WTC11 (cell line): ENCODE measurements at regions not wholly inside any gene's neighbourhood (a gene's known extent, or its start where the extent isn't known, plus 50 kb on each side); places are given as distances from the start of the nearest gene placed in this dataset.

Experiments
- ATAC-seq: fragments of 200-7000 bp; cut with Tn5 transposase; 2 replicates; pipeline ENCODE4 v1.10.0; 2021; ENCODE audit warnings: mild to moderate bottlenecking, moderate library complexity
- CTCF ChIA-PET: fragments of 300-600 bp; sonication (Branson Sonifier 250); formaldehyde crosslinking; loops from one replicate; lab custom pipeline; 2021; ENCODE audit warnings: antibody characterized with exemption; lab: Charles Lee
- POLR2A ChIA-PET: fragments of 350-600 bp; sonication (Branson Sonifier 250); formaldehyde crosslinking; loops from one replicate; lab custom pipeline; 2021; ENCODE audit warnings: antibody characterized with exemption; lab: Charles Lee
- DNase-seq: peaks from one replicate; pipeline ENCODE4 v3.0.0; 2021; ENCODE audit warnings: low spot score
- H3K27ac Mint-ChIP-seq: 2 replicates; pipeline ENCODE4 v1.8.0; 2021; ENCODE audit warnings: mixed read lengths
- H3K27me3 Mint-ChIP-seq: 2 replicates; pipeline ENCODE4 v1.8.0; 2021; ENCODE audit warnings: low read depth, mild to moderate bottlenecking, moderate library complexity, mixed read lengths
- H3K36me3 Mint-ChIP-seq: 2 replicates; pipeline ENCODE4 v1.8.0; 2021; ENCODE audit warnings: mixed read lengths
- H3K4me1 Mint-ChIP-seq: 2 replicates; pipeline ENCODE4 v1.8.0; 2022; ENCODE audit warnings: mixed read lengths
- H3K4me3 Mint-ChIP-seq: 2 replicates; pipeline ENCODE4 v1.8.0; 2021; ENCODE audit warnings: mild to moderate bottlenecking, moderate library complexity, mixed read lengths
- H3K9me3 Mint-ChIP-seq: 2 replicates; pipeline ENCODE4 v1.8.0; 2021; ENCODE audit warnings: mixed read lengths
- EMX1 ChIP-seq: fragments of 250-450 bp; sonication (Bioruptor Pico); IDR thresholded peaks from 2 replicates; pipeline ENCODE4 v1.8.0; 2021; ENCODE audit warnings: mild to moderate bottlenecking
- FOXK1 ChIP-seq: sonication (generic); formaldehyde crosslinking; IDR thresholded peaks from 2 replicates; pipeline ENCODE4 v1.8.0; 2022; ENCODE audit warnings: mild to moderate bottlenecking, moderate library complexity, missing genetic modification reagents
- FOXP1 ChIP-seq: sonication (generic); formaldehyde crosslinking; IDR thresholded peaks from 2 replicates; pipeline ENCODE4 v1.8.0; 2022; ENCODE audit warnings: missing genetic modification reagents, mild to moderate bottlenecking, moderate library complexity, borderline replicate concordance
- GRHL2 ChIP-seq: fragments of 250-450 bp; sonication (Bioruptor Pico); IDR thresholded peaks from 2 replicates; pipeline ENCODE4 v1.8.0; 2022; ENCODE audit warnings: mild to moderate bottlenecking, moderate library complexity; ENCODE audit not compliant: insufficient replicate concordance, severe bottlenecking
- JUN ChIP-seq: sonication (generic); formaldehyde crosslinking; IDR thresholded peaks from 2 replicates; pipeline ENCODE4 v1.8.0; 2023; ENCODE audit warnings: mild to moderate bottlenecking, missing genetic modification reagents
- NFATC4 ChIP-seq: fragments of 250-450 bp; sonication (Bioruptor Pico); IDR thresholded peaks from 2 replicates; pipeline ENCODE4 v1.9.0; 2021; ENCODE audit warnings: mild to moderate bottlenecking
- NFYB ChIP-seq: sonication (generic); formaldehyde crosslinking; conservative IDR thresholded peaks from 2 replicates; pipeline ENCODE4 v1.8.0; 2022; ENCODE audit warnings: low read depth, missing genetic modification reagents
- NR1H2 ChIP-seq: sonication (generic); formaldehyde crosslinking; IDR thresholded peaks from 2 replicates; pipeline ENCODE4 v1.9.0; 2021; ENCODE audit warnings: mild to moderate bottlenecking, moderate library complexity, missing genetic modification reagents
- RELA ChIP-seq: sonication (generic); formaldehyde crosslinking; IDR thresholded peaks from 2 replicates; pipeline ENCODE4 v1.8.1; 2022; ENCODE audit warnings: missing genetic modification reagents, mild to moderate bottlenecking, borderline replicate concordance
- SMAD4 ChIP-seq: sonication (generic); formaldehyde crosslinking; IDR thresholded peaks from 2 replicates; pipeline ENCODE4 v1.8.0; 2022; ENCODE audit warnings: mild to moderate bottlenecking, missing genetic modification reagents
- SP1 ChIP-seq: sonication (generic); formaldehyde crosslinking; conservative IDR thresholded peaks from 2 replicates; pipeline ENCODE4 v1.8.1; 2022; ENCODE audit warnings: missing genetic modification reagents
- TCF7 ChIP-seq: sonication (generic); formaldehyde crosslinking; IDR thresholded peaks from 2 replicates; pipeline ENCODE4 v1.8.0; 2022; ENCODE audit warnings: mild to moderate bottlenecking, low read depth, missing genetic modification reagents, moderate library complexity
- ZNF317 ChIP-seq: sonication (generic); formaldehyde crosslinking; IDR thresholded peaks from 2 replicates; pipeline ENCODE4 v1.8.1; 2023; ENCODE audit warnings: low read depth, mild to moderate bottlenecking, moderate library complexity, missing genetic modification reagents, borderline replicate concordance
- ZNF423 ChIP-seq: fragments of 250-450 bp; sonication (Bioruptor Pico); IDR thresholded peaks from 2 replicates; pipeline ENCODE4 v2.1.2; 2022; ENCODE audit warnings: mild to moderate bottlenecking, moderate library complexity
- ZNF671 ChIP-seq: fragments of 250-450 bp; sonication (Bioruptor Pico); IDR thresholded peaks from 2 replicates; pipeline ENCODE4 v1.8.0; 2021; ENCODE audit warnings: mild to moderate bottlenecking
- TF ChIP-seq, protein P1 (sequence below): fragments of 250-450 bp; sonication (Bioruptor Pico); IDR thresholded peaks from 2 replicates; pipeline ENCODE4 v2.1.2; 2022; ENCODE audit warnings: mild to moderate bottlenecking, moderate library complexity
- TF ChIP-seq, protein P2 (sequence below): sonication (generic); formaldehyde crosslinking; IDR thresholded peaks from 2 replicates; pipeline ENCODE4 v1.8.1; 2023; ENCODE audit warnings: mild to moderate bottlenecking, missing genetic modification reagents, moderate library complexity
- TF ChIP-seq, protein P3 (sequence below): sonication (generic); formaldehyde crosslinking; IDR thresholded peaks from 2 replicates; pipeline ENCODE4 v1.8.1; 2022; ENCODE audit warnings: low read depth, missing genetic modification reagents, borderline replicate concordance
- TF ChIP-seq, protein P4 (sequence below): sonication (generic); formaldehyde crosslinking; IDR thresholded peaks from 2 replicates; pipeline ENCODE4 v1.8.1; 2023; ENCODE audit warnings: mild to moderate bottlenecking, missing genetic modification reagents, borderline replicate concordance
- TF ChIP-seq, protein P5 (sequence below): sonication (generic); formaldehyde crosslinking; IDR thresholded peaks from 2 replicates; pipeline ENCODE4 v1.8.1; 2023; ENCODE audit warnings: mild to moderate bottlenecking, moderate library complexity, missing genetic modification reagents
- TF ChIP-seq, protein P6 (sequence below): sonication (generic); formaldehyde crosslinking; IDR thresholded peaks from 2 replicates; pipeline ENCODE4 v1.8.1; 2023; ENCODE audit warnings: mild to moderate bottlenecking, missing genetic modification reagents

DNA sequence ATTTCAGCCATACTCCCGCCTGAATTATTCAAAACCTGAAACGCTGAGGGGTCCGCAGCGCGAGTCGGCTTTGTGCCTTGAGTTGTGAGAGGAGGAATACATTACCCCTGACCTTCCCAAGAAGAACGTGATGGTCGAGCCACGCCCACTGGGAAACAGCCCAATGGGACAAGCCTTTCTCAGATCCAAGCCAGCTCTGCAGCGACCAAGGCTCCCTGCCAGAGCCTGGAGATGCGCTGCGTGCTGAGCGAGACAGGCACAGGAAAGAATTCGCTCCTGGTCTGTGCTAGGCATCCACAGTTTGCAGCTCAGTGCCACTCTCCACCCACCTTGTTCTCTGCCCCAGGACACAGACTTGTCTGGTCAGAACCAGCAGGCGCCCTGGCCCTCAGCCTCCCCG, 74.1 kb upstream of the GLI2 start:
- Mint-ChIP-seq H3K27me3 (peaks cover 74% of the 10 kb centered on the region), H3K27ac (no peak overlapping the region), H3K4me3 (peak overlapping the region; percentile 32; the same call in 1 of the 2 replicates), H3K9me3 (peaks cover 30% of the 10 kb centered on the region), H3K4me1 (peaks cover 10% of the 10 kb centered on the region), H3K36me3 (peaks cover 22% of the 10 kb centered on the region)
- TF ChIP-seq, protein P1, sequence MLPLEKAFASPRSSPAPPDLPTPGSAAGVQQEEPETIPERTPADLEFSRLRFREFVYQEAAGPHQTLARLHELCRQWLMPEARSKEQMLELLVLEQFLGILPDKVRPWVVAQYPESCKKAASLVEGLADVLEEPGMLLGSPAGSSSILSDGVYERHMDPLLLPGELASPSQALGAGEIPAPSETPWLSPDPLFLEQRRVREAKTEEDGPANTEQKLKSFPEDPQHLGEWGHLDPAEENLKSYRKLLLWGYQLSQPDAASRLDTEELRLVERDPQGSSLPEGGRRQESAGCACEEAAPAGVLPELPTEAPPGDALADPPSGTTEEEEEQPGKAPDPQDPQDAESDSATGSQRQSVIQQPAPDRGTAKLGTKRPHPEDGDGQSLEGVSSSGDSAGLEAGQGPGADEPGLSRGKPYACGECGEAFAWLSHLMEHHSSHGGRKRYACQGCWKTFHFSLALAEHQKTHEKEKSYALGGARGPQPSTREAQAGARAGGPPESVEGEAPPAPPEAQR, result no peak
- peak; percentile 37; the same call in 1 of the 2 replicates for TF ChIP-seq SP1 (CRISPR knock-in tag)
- ChIA-PET CTCF (interaction anchor here (0.6 to 2.3 kb wide), 12 partner anchors 8 to 434 kb away, joined by 3 to 16 read pairs (median 4); no protein-coding TSS in a partner anchor), POLR2A (no interaction called here)
- peak; percentile 97 for ATAC-seq
- peak; percentile 82 for DNase-seq

DNA sequence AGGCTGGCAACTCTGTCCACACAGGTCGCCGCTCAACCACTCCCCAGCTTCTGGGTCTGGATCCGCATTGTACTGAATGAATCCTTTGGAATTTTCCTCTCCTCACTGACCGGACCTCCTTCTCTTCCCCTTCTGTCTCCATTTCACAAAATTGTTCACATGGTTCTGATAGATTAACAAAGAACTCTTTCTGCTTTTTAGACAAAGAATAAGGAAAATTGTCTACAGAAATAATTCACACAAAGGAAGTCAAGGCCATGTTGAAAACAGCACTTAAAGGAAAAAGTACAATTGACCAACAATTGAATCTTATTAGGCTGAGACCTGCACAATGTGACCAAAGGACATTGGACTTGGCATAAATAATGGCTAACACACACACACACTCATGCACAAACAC, 73.6 kb upstream of the GLI2 start:
- Mint-ChIP-seq H3K4me3 (no peak overlapping the region), H3K4me1 (peaks cover 10% of the 10 kb centered on the region), H3K27ac (no peak overlapping the region), H3K9me3 (peaks cover 35% of the 10 kb centered on the region), H3K27me3 (peaks cover 77% of the 10 kb centered on the region), H3K36me3 (peaks cover 25% of the 10 kb centered on the region)
- ChIA-PET POLR2A (no interaction called here), CTCF (interaction anchor here (0.9 to 2.3 kb wide), 8 partner anchors 8 to 413 kb away, joined by 3 to 16 read pairs (median 4); no protein-coding TSS in a partner anchor)
- ATAC-seq (no peak), DNase-seq (no peak)
- TF ChIP-seq, protein P2, sequence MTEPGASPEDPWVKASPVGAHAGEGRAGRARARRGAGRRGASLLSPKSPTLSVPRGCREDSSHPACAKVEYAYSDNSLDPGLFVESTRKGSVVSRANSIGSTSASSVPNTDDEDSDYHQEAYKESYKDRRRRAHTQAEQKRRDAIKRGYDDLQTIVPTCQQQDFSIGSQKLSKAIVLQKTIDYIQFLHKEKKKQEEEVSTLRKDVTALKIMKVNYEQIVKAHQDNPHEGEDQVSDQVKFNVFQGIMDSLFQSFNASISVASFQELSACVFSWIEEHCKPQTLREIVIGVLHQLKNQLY, result no peak

DNA sequence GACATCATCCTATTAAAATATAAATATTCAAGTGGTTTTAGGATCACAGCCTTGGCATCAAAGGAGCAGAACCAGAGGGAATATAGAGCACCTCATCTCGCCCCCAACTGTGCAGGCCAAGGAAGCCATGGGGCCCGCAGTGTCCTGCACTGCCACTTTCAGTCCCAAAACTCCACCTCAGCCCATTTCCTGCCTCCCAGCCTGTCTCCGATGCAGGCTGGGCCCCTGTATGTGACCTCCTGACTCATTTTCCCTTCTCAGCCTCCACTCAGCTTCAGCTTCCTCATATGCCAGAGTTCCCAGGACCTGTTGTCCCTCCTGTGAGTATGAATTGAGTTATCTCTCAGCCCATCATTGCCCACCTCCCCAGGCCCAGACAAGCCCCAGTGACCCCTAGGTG, 72.9 kb upstream of the GLI2 start:
- CTCF ChIA-PET, result no interaction called here
- no peak overlapping the region for H3K4me3 Mint-ChIP-seq

More for the DNA sequence above, 72.9 kb upstream of the GLI2 start:
- Mint-ChIP-seq H3K9me3 (peaks cover 39% of the 10 kb centered on the region), H3K4me1 (peaks cover 10% of the 10 kb centered on the region), H3K27me3 (peaks cover 79% of the 10 kb centered on the region), H3K36me3 (peaks cover 25% of the 10 kb centered on the region), H3K27ac (no peak overlapping the region)
- no peak for TF ChIP-seq NFYB (CRISPR knock-in tag)
- no peak for TF ChIP-seq TCF7 (CRISPR knock-in tag)
- TF ChIP-seq, protein P3, sequence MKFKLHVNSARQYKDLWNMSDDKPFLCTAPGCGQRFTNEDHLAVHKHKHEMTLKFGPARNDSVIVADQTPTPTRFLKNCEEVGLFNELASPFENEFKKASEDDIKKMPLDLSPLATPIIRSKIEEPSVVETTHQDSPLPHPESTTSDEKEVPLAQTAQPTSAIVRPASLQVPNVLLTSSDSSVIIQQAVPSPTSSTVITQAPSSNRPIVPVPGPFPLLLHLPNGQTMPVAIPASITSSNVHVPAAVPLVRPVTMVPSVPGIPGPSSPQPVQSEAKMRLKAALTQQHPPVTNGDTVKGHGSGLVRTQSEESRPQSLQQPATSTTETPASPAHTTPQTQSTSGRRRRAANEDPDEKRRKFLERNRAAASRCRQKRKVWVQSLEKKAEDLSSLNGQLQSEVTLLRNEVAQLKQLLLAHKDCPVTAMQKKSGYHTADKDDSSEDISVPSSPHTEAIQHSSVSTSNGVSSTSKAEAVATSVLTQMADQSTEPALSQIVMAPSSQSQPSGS (CRISPR knock-in tag), result no peak
- TF ChIP-seq, protein P4, sequence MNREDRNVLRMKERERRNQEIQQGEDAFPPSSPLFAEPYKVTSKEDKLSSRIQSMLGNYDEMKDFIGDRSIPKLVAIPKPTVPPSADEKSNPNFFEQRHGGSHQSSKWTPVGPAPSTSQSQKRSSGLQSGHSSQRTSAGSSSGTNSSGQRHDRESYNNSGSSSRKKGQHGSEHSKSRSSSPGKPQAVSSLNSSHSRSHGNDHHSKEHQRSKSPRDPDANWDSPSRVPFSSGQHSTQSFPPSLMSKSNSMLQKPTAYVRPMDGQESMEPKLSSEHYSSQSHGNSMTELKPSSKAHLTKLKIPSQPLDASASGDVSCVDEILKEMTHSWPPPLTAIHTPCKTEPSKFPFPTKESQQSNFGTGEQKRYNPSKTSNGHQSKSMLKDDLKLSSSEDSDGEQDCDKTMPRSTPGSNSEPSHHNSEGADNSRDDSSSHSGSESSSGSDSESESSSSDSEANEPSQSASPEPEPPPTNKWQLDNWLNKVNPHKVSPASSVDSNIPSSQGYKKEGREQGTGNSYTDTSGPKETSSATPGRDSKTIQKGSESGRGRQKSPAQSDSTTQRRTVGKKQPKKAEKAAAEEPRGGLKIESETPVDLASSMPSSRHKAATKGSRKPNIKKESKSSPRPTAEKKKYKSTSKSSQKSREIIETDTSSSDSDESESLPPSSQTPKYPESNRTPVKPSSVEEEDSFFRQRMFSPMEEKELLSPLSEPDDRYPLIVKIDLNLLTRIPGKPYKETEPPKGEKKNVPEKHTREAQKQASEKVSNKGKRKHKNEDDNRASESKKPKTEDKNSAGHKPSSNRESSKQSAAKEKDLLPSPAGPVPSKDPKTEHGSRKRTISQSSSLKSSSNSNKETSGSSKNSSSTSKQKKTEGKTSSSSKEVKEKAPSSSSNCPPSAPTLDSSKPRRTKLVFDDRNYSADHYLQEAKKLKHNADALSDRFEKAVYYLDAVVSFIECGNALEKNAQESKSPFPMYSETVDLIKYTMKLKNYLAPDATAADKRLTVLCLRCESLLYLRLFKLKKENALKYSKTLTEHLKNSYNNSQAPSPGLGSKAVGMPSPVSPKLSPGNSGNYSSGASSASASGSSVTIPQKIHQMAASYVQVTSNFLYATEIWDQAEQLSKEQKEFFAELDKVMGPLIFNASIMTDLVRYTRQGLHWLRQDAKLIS (CRISPR knock-in tag), result no peak
- no peak for TF ChIP-seq SP1 (CRISPR knock-in tag)
- no peak for TF ChIP-seq JUN
- no peak for TF ChIP-seq FOXP1
- TF ChIP-seq GRHL2 (CRISPR knock-in tag), result no peak
- TF ChIP-seq NR1H2 (CRISPR knock-in tag), result no peak
- no peak for TF ChIP-seq ZNF317 (CRISPR knock-in tag)
- TF ChIP-seq, protein P5, sequence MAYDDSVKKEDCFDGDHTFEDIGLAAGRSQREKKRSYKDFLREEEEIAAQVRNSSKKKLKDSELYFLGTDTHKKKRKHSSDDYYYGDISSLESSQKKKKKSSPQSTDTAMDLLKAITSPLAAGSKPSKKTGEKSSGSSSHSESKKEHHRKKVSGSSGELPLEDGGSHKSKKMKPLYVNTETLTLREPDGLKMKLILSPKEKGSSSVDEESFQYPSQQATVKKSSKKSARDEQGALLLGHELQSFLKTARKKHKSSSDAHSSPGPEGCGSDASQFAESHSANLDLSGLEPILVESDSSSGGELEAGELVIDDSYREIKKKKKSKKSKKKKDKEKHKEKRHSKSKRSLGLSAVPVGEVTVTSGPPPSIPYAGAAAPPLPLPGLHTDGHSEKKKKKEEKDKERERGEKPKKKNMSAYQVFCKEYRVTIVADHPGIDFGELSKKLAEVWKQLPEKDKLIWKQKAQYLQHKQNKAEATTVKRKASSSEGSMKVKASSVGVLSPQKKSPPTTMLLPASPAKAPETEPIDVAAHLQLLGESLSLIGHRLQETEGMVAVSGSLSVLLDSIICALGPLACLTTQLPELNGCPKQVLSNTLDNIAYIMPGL, result no peak
- no peak for TF ChIP-seq SMAD4 (CRISPR knock-in tag)
- no peak for TF ChIP-seq ZNF671
- no peak for TF ChIP-seq ZNF423 (CRISPR knock-in tag)
- no peak for TF ChIP-seq NFATC4 (CRISPR knock-in tag)
- TF ChIP-seq RELA (CRISPR knock-in tag), result no peak
- no peak for TF ChIP-seq FOXK1 (CRISPR knock-in tag)
- TF ChIP-seq, protein P2, result no peak
- TF ChIP-seq EMX1, result no peak
- TF ChIP-seq, protein P6, sequence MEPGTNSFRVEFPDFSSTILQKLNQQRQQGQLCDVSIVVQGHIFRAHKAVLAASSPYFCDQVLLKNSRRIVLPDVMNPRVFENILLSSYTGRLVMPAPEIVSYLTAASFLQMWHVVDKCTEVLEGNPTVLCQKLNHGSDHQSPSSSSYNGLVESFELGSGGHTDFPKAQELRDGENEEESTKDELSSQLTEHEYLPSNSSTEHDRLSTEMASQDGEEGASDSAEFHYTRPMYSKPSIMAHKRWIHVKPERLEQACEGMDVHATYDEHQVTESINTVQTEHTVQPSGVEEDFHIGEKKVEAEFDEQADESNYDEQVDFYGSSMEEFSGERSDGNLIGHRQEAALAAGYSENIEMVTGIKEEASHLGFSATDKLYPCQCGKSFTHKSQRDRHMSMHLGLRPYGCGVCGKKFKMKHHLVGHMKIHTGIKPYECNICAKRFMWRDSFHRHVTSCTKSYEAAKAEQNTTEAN (CRISPR knock-in tag), result no peak
- ATAC-seq, result no peak
- POLR2A ChIA-PET, result no interaction called here
- no peak for DNase-seq
